ENCODE measurements at regions not wholly inside any gene's neighbourhood (a gene's known extent, or its start where the extent isn't known, plus 50 kb on each side); places are given as distances from the start of the nearest gene placed in this dataset.
"Not testable (repeated sequence)": the region's sequence is repeated elsewhere in the genome, so short reads cannot be mapped to it uniquely, and the experiment has no call there.

- Histone ChIP-seq H3K27ac (ENCODE audit: low read depth, low read length) (no peak overlapping the region), H3K36me3 (ENCODE audit: control insufficient read depth, insufficient read depth, low read length) (no peaks in the 10 kb centered on the region), H3K4me1 (ENCODE audit: control insufficient read depth, insufficient read depth, low read length) (0 out of 2 replicates have a peak, but pooled peaks cover 2% of the 10 kb centered on the region), H3K27me3 (ENCODE audit: control insufficient read depth, insufficient read depth, low read length) (no peaks in the 10 kb centered on the region; the same call in 1 of the 2 replicates), H3K9me3 (ENCODE audit: control insufficient read depth, insufficient read depth, low read length) (no peaks in the 10 kb centered on the region), H3K4me3 (ENCODE audit: low read depth, low read length) (no peak overlapping the region), H3K9ac (ENCODE audit: low read depth, low read length) (no peak overlapping the region)
Observed at GRCh38 chr1:157200451-157200850, 62.3 kb upstream of the ETV3 start.

- Histone ChIP-seq H3K27me3 (ENCODE audit: control insufficient read depth, insufficient read depth, low read length) (peaks cover 2% of the 10 kb centered on the region; the same call in 1 of the 2 replicates), H3K9ac (ENCODE audit: low read depth, low read length) (no peak overlapping the region), H3K4me3 (ENCODE audit: low read depth, low read length) (no peak overlapping the region)
Observed at GRCh38 chr1:157199421-157199755, 61.2 kb upstream of the ETV3 start.

GRCh38 chr1:157198619-157199420 lies 60.6 kb upstream of the ETV3 start:
- Histone ChIP-seq H3K9me3 (ENCODE audit: control insufficient read depth, insufficient read depth, low read length) (no peaks in the 10 kb centered on the region), H3K27ac (ENCODE audit: low read depth, low read length) (no peak overlapping the region), H3K27me3 (ENCODE audit: control insufficient read depth, insufficient read depth, low read length) (peaks cover 2% of the 10 kb centered on the region; the same call in 1 of the 2 replicates), H3K9ac (ENCODE audit: low read depth, low read length) (no peak overlapping the region), H3K36me3 (ENCODE audit: control insufficient read depth, insufficient read depth, low read length) (no peaks in the 10 kb centered on the region), H3K4me1 (ENCODE audit: control insufficient read depth, insufficient read depth, low read length) (0 out of 2 replicates have a peak, but pooled peaks cover 2% of the 10 kb centered on the region), H3K4me3 (ENCODE audit: low read depth, low read length) (no peak overlapping the region)

More at GRCh38 chr1:157199421-157199755, 61.2 kb upstream of the ETV3 start:
- H3K4me1 ChIP-seq (ENCODE audit: control insufficient read depth, insufficient read depth, low read length) = 0 out of 2 replicates have a peak, but pooled peaks cover 2% of the 10 kb centered on the region
- H3K9me3 ChIP-seq (ENCODE audit: control insufficient read depth, insufficient read depth, low read length) = no peaks in the 10 kb centered on the region
- no peaks in the 10 kb centered on the region for H3K36me3 ChIP-seq (ENCODE audit: control insufficient read depth, insufficient read depth, low read length)
- no peak overlapping the region for H3K27ac ChIP-seq (ENCODE audit: low read depth, low read length)

GRCh38 chr1:157197906-157198435 lies 59.8 kb upstream of the ETV3 start:
- Histone ChIP-seq H3K36me3 (ENCODE audit: control insufficient read depth, insufficient read depth, low read length) (no peaks in the 10 kb centered on the region), H3K4me1 (ENCODE audit: control insufficient read depth, insufficient read depth, low read length) (0 out of 2 replicates have a peak, but pooled peaks cover 2% of the 10 kb centered on the region), H3K9ac (ENCODE audit: low read depth, low read length) (no peak overlapping the region), H3K27me3 (ENCODE audit: control insufficient read depth, insufficient read depth, low read length) (peaks cover 2% of the 10 kb centered on the region; the same call in 1 of the 2 replicates), H3K9me3 (ENCODE audit: control insufficient read depth, insufficient read depth, low read length) (no peaks in the 10 kb centered on the region), H3K4me3 (ENCODE audit: low read depth, low read length) (no peak overlapping the region), H3K27ac (ENCODE audit: low read depth, low read length) (no peak overlapping the region)

- not testable (repeated sequence) for H3K36me3 ChIP-seq (ENCODE audit: control insufficient read depth, insufficient read depth, low read length); H3K4me1 ChIP-seq (ENCODE audit: control insufficient read depth, insufficient read depth, low read length); H3K9me3 ChIP-seq (ENCODE audit: control insufficient read depth, insufficient read depth, low read length); H3K4me3 ChIP-seq (ENCODE audit: low read depth, low read length); H3K9ac ChIP-seq (ENCODE audit: low read depth, low read length); H3K27me3 ChIP-seq (ENCODE audit: control insufficient read depth, insufficient read depth, low read length); H3K27ac ChIP-seq (ENCODE audit: low read depth, low read length)
Observed at GRCh38 chr1:157196670-157197456, 58.7 kb upstream of the ETV3 start.

GRCh38 chr1:157196245-157196543 lies 58.0 kb upstream of the ETV3 start:
- Histone ChIP-seq H3K27ac (ENCODE audit: low read depth, low read length) (no peak overlapping the region), H3K4me1 (ENCODE audit: control insufficient read depth, insufficient read depth, low read length) (0 out of 2 replicates have a peak, but pooled peaks cover 2% of the 10 kb centered on the region), H3K36me3 (ENCODE audit: control insufficient read depth, insufficient read depth, low read length) (no peaks in the 10 kb centered on the region), H3K9me3 (ENCODE audit: control insufficient read depth, insufficient read depth, low read length) (no peaks in the 10 kb centered on the region), H3K4me3 (ENCODE audit: low read depth, low read length) (no peak overlapping the region), H3K9ac (ENCODE audit: low read depth, low read length) (no peak overlapping the region), H3K27me3 (ENCODE audit: control insufficient read depth, insufficient read depth, low read length) (peaks cover 2% of the 10 kb centered on the region)

GRCh38 chr1:157195521-157196244 lies 57.5 kb upstream of the ETV3 start:
- no peaks in the 10 kb centered on the region for H3K9me3 ChIP-seq (ENCODE audit: control insufficient read depth, insufficient read depth, low read length)
- no peaks in the 10 kb centered on the region for H3K36me3 ChIP-seq (ENCODE audit: control insufficient read depth, insufficient read depth, low read length)
- peaks cover 2% of the 10 kb centered on the region for H3K27me3 ChIP-seq (ENCODE audit: control insufficient read depth, insufficient read depth, low read length)
- H3K4me3 ChIP-seq (ENCODE audit: low read depth, low read length) = no peak overlapping the region
- H3K27ac ChIP-seq (ENCODE audit: low read depth, low read length) = no peak overlapping the region
- no peak overlapping the region for H3K9ac ChIP-seq (ENCODE audit: low read depth, low read length)
- 0 out of 2 replicates have a peak, but pooled peaks cover 2% of the 10 kb centered on the region for H3K4me1 ChIP-seq (ENCODE audit: control insufficient read depth, insufficient read depth, low read length)

- Histone ChIP-seq H3K27me3 (ENCODE audit: control insufficient read depth, insufficient read depth, low read length) (peaks cover 2% of the 10 kb centered on the region), H3K9me3 (ENCODE audit: control insufficient read depth, insufficient read depth, low read length) (no peaks in the 10 kb centered on the region), H3K36me3 (ENCODE audit: control insufficient read depth, insufficient read depth, low read length) (no peaks in the 10 kb centered on the region), H3K9ac (ENCODE audit: low read depth, low read length) (no peak overlapping the region), H3K27ac (ENCODE audit: low read depth, low read length) (no peak overlapping the region), H3K4me1 (ENCODE audit: control insufficient read depth, insufficient read depth, low read length) (0 out of 2 replicates have a peak, but pooled peaks cover 2% of the 10 kb centered on the region), H3K4me3 (ENCODE audit: low read depth, low read length) (no peak overlapping the region; the same call in 1 of the 2 replicates)
Observed at GRCh38 chr1:157194731-157195520, 56.7 kb upstream of the ETV3 start.

GRCh38 chr1:157193702-157194391 lies 55.7 kb upstream of the ETV3 start:
- Histone ChIP-seq H3K4me3 (ENCODE audit: low read depth, low read length) (no peak overlapping the region), H3K9me3 (ENCODE audit: control insufficient read depth, insufficient read depth, low read length) (no peaks in the 10 kb centered on the region), H3K4me1 (ENCODE audit: control insufficient read depth, insufficient read depth, low read length) (0 out of 2 replicates have a peak, but pooled peaks cover 2% of the 10 kb centered on the region), H3K27ac (ENCODE audit: low read depth, low read length) (no peak overlapping the region), H3K36me3 (ENCODE audit: control insufficient read depth, insufficient read depth, low read length) (no peaks in the 10 kb centered on the region), H3K9ac (ENCODE audit: low read depth, low read length) (no peak overlapping the region), H3K27me3 (ENCODE audit: control insufficient read depth, insufficient read depth, low read length) (peaks cover 2% of the 10 kb centered on the region)
